HG02943 (cell line): ENCODE measurements at regions not wholly inside any gene's neighbourhood (a gene's known extent, or its start where the extent isn't known, plus 50 kb on each side); places are given as distances from the start of the nearest gene placed in this dataset.

ENCODE experiments used
- ATAC-seq: cut with Tn5 transposase; IDR thresholded peaks from one replicate; pipeline ENCODE4 v1.9.1; 2021; ENCODE audit warnings: mild to moderate bottlenecking, low read depth, moderate library complexity; ENCODE audit not compliant: unreplicated experiment

DNA sequence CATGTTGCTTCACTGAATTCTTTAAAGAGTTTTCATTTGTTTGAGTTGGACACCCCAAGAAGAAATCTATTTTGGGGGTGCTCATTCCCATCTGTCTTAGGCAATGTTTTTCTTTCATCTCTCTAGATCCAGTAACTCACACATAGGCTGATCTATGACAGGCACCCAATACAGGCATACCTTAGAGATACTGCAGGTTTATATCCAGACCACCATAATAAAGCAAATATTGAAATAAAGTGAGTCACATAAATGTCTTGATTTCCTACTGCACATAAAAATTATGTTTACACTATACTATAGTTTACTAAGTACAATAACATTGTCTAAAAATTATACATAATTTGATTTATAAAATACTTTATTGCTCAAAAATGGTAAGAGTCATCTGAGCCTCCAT is 364.5 kb downstream of the MTRR start:
- ATAC-seq = no peak

DNA sequence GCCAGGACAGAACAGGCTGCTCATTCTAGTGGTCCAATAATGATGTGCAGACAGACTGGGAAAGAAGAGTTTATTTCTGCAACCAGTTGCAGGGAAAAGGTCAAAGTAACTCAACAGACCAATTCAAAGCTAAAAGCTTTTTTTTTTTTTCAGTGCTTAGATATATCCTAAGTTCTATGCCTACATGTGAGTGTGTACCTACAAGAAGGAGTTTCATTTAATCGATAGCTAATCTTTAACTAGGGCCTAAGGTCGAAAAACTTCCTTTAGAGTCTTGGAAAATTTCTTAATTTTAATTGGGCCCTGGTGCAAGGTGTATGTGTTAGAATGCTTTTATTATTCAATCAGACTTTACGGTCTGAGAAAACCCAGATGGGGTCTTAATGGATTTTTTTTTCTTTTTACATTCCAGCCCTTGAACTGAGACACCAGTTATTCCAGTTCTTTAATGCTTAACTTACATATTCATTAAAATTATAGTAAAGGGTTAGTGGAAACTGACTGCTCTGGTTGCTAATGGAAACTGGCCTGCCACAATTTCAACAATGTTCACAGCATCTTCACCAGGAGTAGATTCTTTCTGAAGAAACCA is 365.3 kb downstream of the MTRR start:
- ATAC-seq = no peak

DNA sequence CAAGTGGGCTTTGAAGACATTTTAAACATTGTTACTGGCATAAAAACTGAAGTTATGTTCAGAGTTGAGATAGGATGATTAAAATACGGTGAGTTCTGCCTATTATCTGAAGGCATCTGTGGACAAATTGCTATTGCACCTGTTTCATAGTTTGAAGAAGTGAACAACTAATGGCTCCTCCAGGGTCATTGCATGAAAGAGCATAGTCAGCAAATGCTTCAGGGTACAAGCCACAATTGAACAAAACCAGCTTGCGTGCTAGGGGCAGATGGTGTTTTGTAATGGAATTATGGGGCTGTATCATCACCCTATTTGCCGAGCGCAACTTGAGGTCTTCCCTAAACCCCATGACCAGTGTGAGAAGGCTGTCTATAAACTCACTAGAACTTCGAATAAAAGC is 369.1 kb downstream of the MTRR start:
- no peak for ATAC-seq

DNA sequence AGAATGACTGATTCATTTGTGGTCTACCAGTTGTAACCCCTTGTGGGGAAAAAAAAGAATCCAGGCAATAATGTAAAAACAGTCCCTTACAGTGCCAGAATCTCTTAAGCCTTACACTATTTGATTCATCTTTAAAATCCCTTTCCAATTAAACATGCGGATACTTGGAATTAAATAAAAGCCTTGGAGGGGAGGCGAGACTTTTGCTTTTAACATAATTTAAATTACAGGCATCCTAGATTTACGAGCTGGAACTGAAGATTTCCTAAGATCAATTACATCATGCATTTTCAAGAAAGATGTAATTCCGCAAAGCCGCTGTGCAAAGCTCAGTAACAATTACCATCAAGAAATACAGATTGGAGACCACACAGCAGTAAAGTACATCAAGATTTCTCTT is 370.2 kb downstream of the MTRR start:
- ATAC-seq = no peak

DNA sequence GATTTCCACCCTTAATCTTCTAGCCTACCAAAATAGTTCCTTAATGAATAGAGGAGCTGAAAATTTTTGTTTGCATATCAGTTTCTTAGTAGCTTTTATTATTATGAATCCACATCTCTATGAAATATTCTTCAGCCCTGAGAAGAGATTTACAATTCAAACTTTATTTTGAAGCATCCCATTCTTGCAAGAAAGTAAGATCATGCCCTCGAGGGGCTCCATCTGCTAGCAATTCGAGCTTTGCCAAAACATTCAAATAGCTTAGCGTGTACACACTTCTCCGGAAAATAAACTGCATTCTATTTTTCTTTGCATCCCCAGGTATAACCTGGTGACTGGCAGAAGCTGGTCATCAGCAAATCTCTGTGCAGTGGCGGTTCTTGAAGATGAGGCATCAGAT is 370.7 kb downstream of the MTRR start:
- no peak for ATAC-seq

DNA sequence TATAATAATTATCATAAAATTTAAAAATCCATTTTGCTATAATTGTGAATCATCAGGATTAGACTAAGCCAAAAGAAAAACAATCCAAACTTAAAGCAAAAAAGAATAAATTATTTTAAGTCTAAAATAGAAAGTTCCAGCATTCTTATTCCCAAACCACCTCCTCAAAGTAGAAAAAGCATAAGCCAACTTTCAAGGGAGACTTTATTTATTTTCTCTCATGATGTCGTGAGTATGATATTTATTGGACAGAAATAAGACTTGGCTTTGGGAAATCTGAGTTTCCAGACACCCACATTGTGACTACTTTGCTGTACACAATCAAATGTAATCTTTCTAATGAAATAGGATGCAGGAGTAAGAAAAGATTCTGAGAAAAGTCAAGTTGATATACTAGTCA is 372.1 kb downstream of the MTRR start:
- no peak for ATAC-seq

DNA sequence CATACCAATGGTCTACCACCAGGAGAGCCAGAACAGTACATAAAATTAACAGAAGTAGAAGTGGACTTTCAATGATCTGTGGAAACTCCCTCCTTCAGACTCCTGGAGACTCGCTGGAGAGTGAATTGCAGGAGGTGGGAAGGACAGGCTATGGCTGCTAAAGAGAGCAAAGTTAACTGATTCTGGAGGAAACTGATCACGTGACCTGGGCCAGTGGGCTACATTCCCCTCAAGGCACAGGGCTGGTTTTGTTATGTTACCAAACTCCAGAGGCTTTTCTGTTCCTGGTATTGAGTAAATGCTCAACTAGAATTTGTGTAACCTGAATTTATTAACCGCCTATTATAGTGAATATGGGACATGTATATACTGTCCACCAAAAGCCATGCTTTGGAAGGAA is 372.6 kb downstream of the MTRR start:
- ATAC-seq = no peak

DNA sequence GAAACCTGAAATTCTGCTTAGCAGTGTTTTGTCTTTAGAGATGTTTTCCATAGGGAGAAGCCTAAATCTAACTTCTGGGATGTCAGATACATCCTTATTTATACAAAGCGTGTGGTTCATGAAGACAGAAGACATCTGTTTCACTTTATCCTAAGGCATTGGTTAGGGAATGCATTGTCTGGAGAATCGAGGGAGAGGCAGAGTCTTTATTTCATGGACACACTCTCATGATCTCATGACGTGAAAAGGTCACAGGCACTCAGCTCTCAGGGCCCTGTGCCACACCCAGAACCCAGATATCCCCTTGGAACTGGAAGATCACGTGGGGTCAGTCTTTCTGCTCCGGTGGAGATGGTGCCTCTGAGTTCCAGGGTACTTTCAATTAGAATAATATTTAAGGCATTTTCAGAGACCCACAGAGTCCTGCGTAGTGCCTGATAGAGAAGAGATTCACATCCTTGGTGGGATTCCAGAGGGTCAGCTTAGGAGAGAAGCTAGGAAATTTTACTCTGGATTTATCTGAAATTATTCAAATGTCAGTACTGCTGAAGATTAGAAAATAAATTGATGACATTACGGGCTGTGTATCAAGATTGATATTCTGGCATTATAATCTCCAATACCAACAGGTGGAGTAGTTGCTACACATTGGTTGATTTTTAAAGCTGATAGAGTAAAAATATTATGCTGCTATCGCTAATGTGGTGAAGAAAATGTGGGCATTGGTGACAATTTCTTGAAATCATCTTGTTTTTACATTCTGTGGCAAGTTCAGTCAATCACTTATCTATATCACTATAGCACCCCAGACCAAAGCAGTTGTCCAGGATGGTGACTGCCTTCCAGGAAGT is 378.3 kb downstream of the MTRR start:
- no peak for ATAC-seq

DNA sequence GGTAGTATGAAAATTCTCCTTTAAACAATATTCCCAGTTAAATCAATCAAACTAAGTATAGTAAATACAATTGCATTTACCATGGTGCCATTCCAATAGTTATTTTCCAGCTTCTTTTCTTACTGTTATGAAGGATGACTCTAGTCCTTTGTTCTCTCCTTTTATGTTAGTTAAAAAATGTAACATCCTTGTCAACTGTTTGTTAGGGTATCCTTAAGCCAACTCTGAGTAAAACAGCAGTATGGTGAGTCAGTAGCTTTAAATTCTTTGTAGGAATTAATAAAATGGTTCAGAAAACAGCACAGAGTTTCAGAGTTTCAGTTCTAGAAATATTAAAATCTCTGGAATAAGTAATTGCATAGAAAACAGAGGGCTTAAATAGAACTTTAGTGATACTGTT is 384.4 kb downstream of the MTRR start:
- no peak for ATAC-seq

DNA sequence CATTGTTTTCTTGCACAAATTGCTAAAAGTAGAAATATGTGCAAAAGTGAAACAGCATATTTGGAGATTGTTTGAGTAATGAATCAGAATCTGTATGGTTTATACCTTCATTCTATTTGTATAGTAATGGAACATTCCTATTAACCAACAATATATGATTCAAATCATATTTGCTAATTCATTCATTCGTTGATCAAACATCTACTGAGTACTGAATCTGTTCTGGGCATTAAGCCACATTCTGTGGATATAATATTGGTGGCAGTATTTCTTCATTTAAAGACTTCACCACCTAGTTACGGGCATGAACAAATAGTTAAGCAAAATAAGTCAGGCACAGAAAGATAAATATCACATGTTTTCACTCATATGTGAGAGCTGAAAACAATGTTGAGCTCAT is 385.7 kb downstream of the MTRR start:
- no peak for ATAC-seq

DNA sequence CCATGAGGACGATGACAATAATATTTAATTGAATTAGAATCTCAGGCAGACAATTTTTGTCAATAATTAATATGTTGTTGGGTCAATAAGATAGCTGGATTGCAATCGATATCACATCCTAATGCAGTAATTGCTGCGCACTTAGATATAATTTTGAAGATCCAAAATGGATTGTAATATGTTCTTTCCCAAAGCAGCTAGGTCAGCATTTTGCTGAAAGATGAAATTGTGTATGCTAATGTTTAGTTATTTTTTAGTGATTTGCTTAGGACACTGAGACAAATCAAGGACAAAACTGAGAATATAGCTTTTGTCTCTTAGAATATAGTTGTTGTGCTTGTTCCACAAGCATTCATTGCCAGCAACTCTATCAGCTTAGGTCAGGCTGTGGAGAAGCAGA is 389.9 kb downstream of the MTRR start:
- no peak for ATAC-seq

DNA sequence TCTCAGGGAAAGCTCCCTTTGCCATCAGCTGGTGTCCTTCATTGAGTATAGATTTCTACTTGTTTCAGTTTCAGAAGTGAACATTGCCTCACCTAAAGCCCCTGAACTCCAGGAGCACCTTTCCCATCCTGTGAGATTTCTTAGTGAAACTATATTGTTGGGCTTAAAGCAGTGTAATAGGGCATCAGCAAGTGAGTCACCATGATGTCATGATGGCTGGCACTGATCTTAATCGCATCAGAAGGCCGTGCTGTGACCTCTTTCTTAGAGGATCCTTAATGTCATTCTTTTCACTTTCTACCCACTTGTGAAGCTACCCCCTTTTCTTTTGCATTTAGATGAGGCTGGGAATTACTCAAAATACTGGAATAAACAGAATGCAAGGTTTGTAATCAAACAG is 401.3 kb downstream of the MTRR start:
- no peak for ATAC-seq

DNA sequence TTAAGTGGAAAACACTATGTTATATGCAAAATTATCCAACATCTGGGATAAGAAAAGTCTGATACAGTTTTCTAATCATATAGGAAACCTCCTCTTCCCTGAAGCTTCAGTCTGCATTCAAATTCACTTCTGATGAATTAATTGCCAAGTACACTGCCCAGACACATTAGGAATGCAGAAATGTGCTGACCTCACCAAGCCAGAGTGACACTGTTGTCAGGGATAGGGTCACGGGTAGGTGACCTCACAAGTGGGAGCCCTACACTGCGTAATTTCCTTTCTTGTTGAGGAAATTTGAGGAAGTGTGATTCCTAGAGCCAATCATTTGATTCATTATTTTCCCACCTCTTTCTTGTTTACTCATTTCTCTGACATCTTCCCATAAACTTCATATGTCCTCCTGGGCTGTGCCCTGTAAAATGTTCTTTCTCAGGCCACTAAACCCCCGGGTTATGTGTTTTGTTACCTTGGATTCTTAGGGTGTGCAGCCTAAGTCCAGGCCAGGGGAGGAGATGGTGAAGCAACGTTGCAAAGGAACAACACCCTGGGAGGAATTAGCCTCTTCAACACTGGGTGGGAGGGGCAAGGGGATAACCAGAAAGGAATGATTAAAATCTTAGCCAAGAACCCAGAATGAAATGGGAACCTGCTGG is 411.9 kb downstream of the MTRR start:
- ATAC-seq = no peak

DNA sequence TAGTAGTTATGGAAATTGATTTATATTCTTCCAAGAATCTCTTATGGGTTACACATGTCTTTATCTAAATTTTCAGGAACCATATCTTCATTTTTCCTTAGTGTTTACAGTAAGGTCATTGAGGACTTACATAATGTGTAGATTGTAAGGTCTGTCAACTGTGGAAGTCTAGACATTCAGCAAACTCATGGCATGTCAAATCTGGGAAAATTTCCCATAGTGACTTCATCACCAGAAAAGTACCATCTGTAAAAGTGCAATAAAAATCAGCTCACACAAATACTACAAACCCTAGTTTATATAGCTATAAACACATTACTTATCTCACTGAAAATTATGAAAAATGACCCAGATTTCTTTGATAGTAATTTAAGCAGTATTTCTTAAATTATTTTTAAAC is 419.4 kb downstream of the MTRR start:
- ATAC-seq = no peak

DNA sequence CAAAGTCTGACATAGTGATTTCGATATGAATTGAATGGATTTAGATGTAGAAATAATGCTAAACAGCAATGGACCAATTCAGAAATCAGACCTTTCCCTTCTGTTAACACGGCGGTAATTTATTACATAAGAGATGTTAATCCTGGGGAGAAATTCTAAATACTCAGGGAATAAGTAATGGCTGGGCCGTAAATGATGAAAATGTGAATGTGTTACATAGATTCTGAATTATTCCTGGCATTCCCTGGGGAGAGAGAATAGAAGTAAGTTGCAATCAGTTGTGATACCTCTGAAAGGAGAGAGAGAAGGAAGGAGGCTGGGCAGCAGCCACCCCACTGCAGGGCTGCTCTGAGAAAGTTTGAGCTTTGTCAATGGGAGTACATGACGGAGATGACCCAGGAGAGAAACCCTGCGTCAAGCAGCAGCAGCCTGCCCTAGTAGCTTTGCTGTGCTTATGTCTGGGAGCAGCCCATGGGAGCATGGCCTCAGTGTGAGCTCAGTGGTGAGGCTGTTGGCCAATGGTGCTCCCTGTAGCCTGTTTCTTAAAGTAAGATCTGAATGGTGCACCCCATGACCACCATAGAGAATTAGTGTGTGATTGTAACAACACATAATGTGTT is 420.1 kb downstream of the MTRR start:
- ATAC-seq = no peak

DNA sequence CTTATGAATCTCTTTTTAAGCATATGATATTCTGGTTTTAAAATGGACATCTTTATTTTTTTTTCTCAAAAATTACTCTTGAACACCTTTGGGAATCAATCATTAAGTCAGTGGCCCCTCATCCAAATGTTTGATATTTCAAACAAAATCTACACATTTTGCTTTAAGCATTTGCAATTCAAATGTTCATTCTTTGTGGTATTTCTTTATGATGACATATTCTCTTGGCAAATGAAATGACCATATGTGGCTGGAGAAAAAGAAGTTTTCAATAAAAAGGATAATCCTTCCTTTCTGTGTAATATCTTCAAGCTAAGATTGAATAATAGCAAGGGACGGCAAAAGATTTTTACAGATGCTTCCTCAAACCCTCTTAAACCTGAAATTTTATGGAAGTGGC is 420.8 kb downstream of the MTRR start:
- no peak for ATAC-seq

DNA sequence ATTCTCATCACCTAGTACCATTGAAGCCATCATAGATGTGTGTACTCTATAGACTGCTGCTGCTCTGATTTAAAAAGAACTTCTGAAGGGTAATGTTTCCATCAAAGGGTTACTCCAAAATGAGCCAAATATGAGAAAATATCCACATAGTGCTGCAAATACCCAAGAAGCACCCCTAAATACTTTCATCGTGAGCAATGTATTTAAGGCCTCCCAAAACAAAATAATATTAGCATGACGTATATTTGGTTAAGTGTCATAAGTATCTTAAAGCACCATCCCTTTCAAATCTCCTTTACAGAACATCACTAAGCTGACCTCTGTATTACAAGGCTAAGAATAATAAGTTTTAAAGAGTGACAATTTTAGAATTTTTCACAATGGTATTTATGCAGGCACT is 421.8 kb downstream of the MTRR start:
- no peak for ATAC-seq

DNA sequence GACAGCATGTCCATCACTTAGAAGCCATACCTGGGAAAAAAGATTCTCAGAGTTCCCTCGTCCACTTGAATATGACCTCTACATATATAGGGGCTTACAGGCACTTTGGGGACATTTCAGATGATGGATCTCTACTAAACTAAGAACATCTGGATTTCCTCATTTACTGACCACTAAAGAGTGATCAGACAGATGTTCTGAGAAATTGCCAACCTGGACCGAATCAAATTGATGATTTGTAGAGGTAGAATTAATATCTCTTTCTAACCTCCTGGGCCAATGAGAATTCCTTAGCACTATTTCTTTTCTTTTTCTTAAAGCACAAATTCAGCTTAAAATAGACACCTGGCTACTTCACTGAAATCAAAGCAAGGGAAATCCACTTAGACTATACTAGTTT is 422.7 kb downstream of the MTRR start:
- no peak for ATAC-seq

DNA sequence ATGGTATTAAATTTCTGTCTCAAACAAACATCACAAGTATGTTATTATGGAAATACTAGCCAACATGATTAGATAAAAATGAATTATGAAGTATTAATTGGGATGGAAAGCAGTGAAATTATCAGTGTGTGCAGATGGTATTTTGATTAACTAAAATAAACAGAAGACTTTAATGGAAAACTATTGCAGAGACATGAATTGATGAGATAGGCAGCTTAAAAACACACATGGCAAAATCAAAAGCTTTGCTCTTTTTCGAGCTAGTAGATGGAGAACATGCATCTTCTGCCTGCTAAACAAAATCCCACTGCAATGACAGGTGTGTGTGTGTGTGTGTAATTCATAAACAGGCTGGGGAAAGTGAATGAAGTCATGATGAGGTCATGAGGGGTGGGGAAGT is 426.2 kb downstream of the MTRR start:
- ATAC-seq = no peak

DNA sequence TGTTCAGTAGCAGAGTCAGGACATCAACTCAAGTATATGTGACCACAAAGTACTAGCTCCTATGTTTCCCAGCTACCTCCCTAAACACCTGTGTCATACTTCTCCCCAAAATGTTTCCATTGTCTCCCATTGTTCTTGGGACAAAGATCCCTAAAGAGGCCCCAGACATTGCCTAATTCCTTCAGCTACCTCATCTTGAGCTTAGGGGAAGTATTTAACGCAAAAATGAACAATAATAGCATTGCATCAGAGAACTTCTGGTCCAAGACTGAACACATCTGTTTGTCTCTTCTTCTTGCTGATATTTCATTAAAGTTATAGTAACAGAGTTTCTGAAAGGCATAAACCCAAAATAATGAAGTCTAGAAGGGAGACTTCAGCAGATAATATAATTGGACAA is 430.8 kb downstream of the MTRR start:
- no peak for ATAC-seq

DNA sequence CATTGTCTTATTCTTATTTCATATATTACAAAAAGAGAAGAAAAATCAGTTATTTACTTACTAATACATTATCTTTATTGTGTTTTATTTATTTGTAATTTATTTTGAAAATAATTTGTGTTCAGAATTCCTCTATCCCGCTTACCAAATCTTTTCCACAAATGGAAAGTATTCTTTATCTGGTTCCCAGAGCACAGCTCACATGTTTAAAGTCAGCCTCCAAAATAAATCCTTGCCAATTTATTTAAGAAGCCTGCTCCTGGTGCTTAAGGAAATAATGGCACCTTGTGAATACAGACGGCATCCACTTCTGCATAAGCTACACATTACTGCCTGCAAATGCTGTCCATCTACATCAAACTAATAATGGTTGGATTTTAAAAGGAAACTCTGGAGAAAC is 435.4 kb downstream of the MTRR start:
- ATAC-seq = no peak
